ENCODE measurements at regions not wholly inside any gene's neighbourhood (a gene's known extent, or its start where the extent isn't known, plus 50 kb on each side); places are given as distances from the start of the nearest gene placed in this dataset.

- DNase-seq (no peak), ATAC-seq (ENCODE audit: insufficient read depth, low read depth) (no peak)
- Histone ChIP-seq H3K4me3 (ENCODE audit: low read depth in 1 of 2, low read length in 2 of 2) (no peak overlapping the region), H3K27ac (ENCODE audit: low read length) (no peak overlapping the region), H4K20me1 (ENCODE audit: insufficient read depth, low read length) (no peaks in the 10 kb centered on the region), H3K4me2 (ENCODE audit: insufficient read depth, low read length) (no peak overlapping the region), H3K79me2 (ENCODE audit: insufficient read depth, low read length) (no peaks in the 10 kb centered on the region), H3K9me3 (ENCODE audit: insufficient read depth, low read length, severe bottlenecking) (no peaks in the 10 kb centered on the region), H3K27me3 (ENCODE audit: insufficient read depth, low read length, poor library complexity) (peaks cover 11% of the 10 kb centered on the region), H2AFZ (ENCODE audit: low read depth, low read length) (no peak overlapping the region), H3K36me3 (ENCODE audit: insufficient read depth, low read length) (no peaks in the 10 kb centered on the region), H3K9ac (ENCODE audit: low read depth, low read length) (no peak overlapping the region), H3K4me1 (ENCODE audit: insufficient read depth, low read length) (no peaks in the 10 kb centered on the region)
- TF ChIP-seq EZH2 (IDR thresholded peaks at IDR 0.05; ENCODE audit: borderline replicate concordance, low read depth, low read length, severe bottlenecking), result no peak
- TF ChIP-seq, protein P1, sequence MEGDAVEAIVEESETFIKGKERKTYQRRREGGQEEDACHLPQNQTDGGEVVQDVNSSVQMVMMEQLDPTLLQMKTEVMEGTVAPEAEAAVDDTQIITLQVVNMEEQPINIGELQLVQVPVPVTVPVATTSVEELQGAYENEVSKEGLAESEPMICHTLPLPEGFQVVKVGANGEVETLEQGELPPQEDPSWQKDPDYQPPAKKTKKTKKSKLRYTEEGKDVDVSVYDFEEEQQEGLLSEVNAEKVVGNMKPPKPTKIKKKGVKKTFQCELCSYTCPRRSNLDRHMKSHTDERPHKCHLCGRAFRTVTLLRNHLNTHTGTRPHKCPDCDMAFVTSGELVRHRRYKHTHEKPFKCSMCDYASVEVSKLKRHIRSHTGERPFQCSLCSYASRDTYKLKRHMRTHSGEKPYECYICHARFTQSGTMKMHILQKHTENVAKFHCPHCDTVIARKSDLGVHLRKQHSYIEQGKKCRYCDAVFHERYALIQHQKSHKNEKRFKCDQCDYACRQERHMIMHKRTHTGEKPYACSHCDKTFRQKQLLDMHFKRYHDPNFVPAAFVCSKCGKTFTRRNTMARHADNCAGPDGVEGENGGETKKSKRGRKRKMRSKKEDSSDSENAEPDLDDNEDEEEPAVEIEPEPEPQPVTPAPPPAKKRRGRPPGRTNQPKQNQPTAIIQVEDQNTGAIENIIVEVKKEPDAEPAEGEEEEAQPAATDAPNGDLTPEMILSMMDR (IDR thresholded peaks at IDR 0.05; ENCODE audit: borderline replicate concordance, extremely low read depth, low read length, poor library complexity, severe bottlenecking), result no peak
Observed at GRCh38 chr2:238793306-238793705, 54.6 kb upstream of the TWIST2 start.

DNA sequence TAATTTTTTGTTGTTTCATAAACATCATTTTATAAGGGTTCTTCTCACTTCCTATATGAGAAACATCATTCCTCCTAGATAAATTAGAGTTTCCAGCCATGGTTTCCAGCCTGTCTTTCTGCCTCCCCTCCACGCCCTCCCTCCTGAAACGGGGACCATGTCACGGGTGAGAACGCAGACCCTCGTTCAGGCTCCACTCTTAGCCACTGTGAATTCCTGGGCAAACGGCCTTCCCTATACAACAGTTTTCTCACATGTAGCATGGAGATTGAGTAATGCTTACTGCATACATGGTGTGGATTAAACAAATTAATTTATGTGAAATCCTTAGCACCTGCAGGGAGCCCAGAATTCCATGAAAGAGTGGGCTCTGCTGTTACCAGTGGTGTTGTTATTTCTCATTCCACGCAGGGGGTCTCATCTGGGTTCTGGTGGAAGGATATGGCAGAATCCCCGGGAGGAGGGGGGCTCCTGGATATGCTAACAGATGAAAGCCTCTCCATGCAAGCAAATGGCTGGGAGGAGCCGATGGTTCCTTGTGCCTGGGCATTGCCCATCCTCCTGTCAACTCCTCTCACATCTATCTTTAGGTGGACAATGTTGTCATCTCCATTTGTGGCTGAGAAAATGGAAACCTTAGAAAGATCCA lies 54.0 kb upstream of the TWIST2 start:
- no peaks in the 10 kb centered on the region for H3K79me2 ChIP-seq (ENCODE audit: insufficient read depth, low read length)
- no peaks in the 10 kb centered on the region for H4K20me1 ChIP-seq (ENCODE audit: insufficient read depth, low read length)
- no peaks in the 10 kb centered on the region for H3K9me3 ChIP-seq (ENCODE audit: insufficient read depth, low read length, severe bottlenecking)
- ATAC-seq (ENCODE audit: insufficient read depth, low read depth) (no peak), DNase-seq (no peak)
- no peak overlapping the region for H3K4me2 ChIP-seq (ENCODE audit: insufficient read depth, low read length)
- no peak overlapping the region for H3K27ac ChIP-seq (ENCODE audit: low read length)
- H3K4me1 ChIP-seq (ENCODE audit: insufficient read depth, low read length), result no peaks in the 10 kb centered on the region
- TF ChIP-seq, protein P1 (IDR thresholded peaks at IDR 0.05; ENCODE audit: borderline replicate concordance, extremely low read depth, low read length, poor library complexity, severe bottlenecking), result no peak
- no peak for TF ChIP-seq EZH2 (IDR thresholded peaks at IDR 0.05; ENCODE audit: borderline replicate concordance, low read depth, low read length, severe bottlenecking)
- H3K9ac ChIP-seq (ENCODE audit: low read depth, low read length), result no peak overlapping the region
- no peak overlapping the region for H2AFZ ChIP-seq (ENCODE audit: low read depth, low read length)
- no peaks in the 10 kb centered on the region for H3K36me3 ChIP-seq (ENCODE audit: insufficient read depth, low read length)
- no peak overlapping the region for H3K4me3 ChIP-seq (ENCODE audit: low read depth in 1 of 2, low read length in 2 of 2)
- peaks cover 14% of the 10 kb centered on the region for H3K27me3 ChIP-seq (ENCODE audit: insufficient read depth, low read length, poor library complexity)

- H3K9me3 ChIP-seq (ENCODE audit: insufficient read depth, low read length, severe bottlenecking), result no peaks in the 10 kb centered on the region
- DNase-seq (no peak), ATAC-seq (ENCODE audit: insufficient read depth, low read depth) (no peak)
- no peak overlapping the region for H3K4me3 ChIP-seq (ENCODE audit: low read depth in 1 of 2, low read length in 2 of 2)
- no peaks in the 10 kb centered on the region for H3K4me1 ChIP-seq (ENCODE audit: insufficient read depth, low read length)
- no peaks in the 10 kb centered on the region for H4K20me1 ChIP-seq (ENCODE audit: insufficient read depth, low read length)
- H3K36me3 ChIP-seq (ENCODE audit: insufficient read depth, low read length), result no peaks in the 10 kb centered on the region
- H3K27ac ChIP-seq (ENCODE audit: low read length), result no peak overlapping the region
- no peak overlapping the region for H3K4me2 ChIP-seq (ENCODE audit: insufficient read depth, low read length)
- H3K79me2 ChIP-seq (ENCODE audit: insufficient read depth, low read length), result no peaks in the 10 kb centered on the region
- no peak overlapping the region for H2AFZ ChIP-seq (ENCODE audit: low read depth, low read length)
- TF ChIP-seq, protein P1 (IDR thresholded peaks at IDR 0.05; ENCODE audit: borderline replicate concordance, extremely low read depth, low read length, poor library complexity, severe bottlenecking), result no peak
- no peak for TF ChIP-seq EZH2 (IDR thresholded peaks at IDR 0.05; ENCODE audit: borderline replicate concordance, low read depth, low read length, severe bottlenecking)
- peaks cover 6% of the 10 kb centered on the region for H3K27me3 ChIP-seq (ENCODE audit: insufficient read depth, low read length, poor library complexity)
- no peak overlapping the region for H3K9ac ChIP-seq (ENCODE audit: low read depth, low read length)
Observed at GRCh38 chr2:238796223-238796885, 51.5 kb upstream of the TWIST2 start.

Measured in DND-41 (cell line).